OCI-LY3 (cell line): ENCODE measurements at regions not wholly inside any gene's neighbourhood (a gene's known extent, or its start where the extent isn't known, plus 50 kb on each side); places are given as distances from the start of the nearest gene placed in this dataset.

Experiments
- H2AFZ ChIP-seq: fragments of 200-600, 300-600 bp; shearing (Covaris generic); 2 replicates; pipeline ENCODE4 v1.6.0; 2014; ENCODE audit warnings: antibody characterized with exemption, low read depth, low read length
- H3K27ac ChIP-seq: fragments of 200-600, 300-600 bp; sonication (generic); 2 replicates; pipeline ENCODE4 v1.5.1; 2014; ENCODE audit warnings: mild to moderate bottlenecking, low read length, moderate library complexity, mixed read lengths
- H3K27me3 ChIP-seq: fragments of 200-600, 300-600 bp; sonication (generic); 2 replicates; pipeline ENCODE4 v1.6.1; 2014; ENCODE audit warnings: low read depth, low read length, mixed read lengths
- H3K36me3 ChIP-seq: fragments of 200-600, 300-600 bp; sonication (generic); replicated peaks from 2 replicates; pipeline ENCODE3; 2014; ENCODE audit warnings: low read depth, low read length, mixed read lengths
- H3K4me1 ChIP-seq: fragments of 300-600, 200-600 bp; sonication (generic); 2 replicates; pipeline ENCODE4 v1.6.1; 2014; ENCODE audit warnings: low read length, mixed read lengths
- H3K4me2 ChIP-seq: fragments of 200-600, 300-600 bp; sonication (generic); 2 replicates; pipeline ENCODE4 v1.6.1; 2014; ENCODE audit warnings: low read length, mixed read lengths
- H3K4me3 ChIP-seq: fragments of 300-600, 200-600 bp; sonication (generic); 2 replicates; pipeline ENCODE4 v1.5.1; 2014; ENCODE audit warnings: antibody characterized with exemption, mild to moderate bottlenecking, low read length, moderate library complexity
- H3K79me2 ChIP-seq: fragments of 300-600, 200-600 bp; shearing (Covaris generic); 2 replicates; pipeline ENCODE4 v1.6.1; 2014; ENCODE audit warnings: mild to moderate bottlenecking, low read length, mixed read lengths
- H3K9ac ChIP-seq: fragments of 300-600, 200-600 bp; shearing (Covaris generic); 2 replicates; pipeline ENCODE4 v1.6.0; 2014; ENCODE audit warnings: mild to moderate bottlenecking, low read length, moderate library complexity
- H3K9me3 ChIP-seq: fragments of 200-600, 300-600 bp; shearing (Covaris generic); 2 replicates; pipeline ENCODE4 v1.6.1; 2014; ENCODE audit warnings: low read length, mixed read lengths; ENCODE audit not compliant: insufficient read depth
- H4K20me1 ChIP-seq: fragments of 200-600, 300-600 bp; sonication (generic); 2 replicates; pipeline ENCODE4 v1.6.1; 2016; ENCODE audit warnings: low read length, mixed read lengths; ENCODE audit not compliant: insufficient read depth
- CTCF ChIP-seq: fragments of 200-600, 300-600 bp; sonication (generic); IDR thresholded peaks from 2 replicates; pipeline ENCODE4 v1.5.1; 2014; ENCODE audit warnings: antibody characterized with exemption, low read length, low read depth
- EZH2phosphoT487 ChIP-seq: fragments of 200-600 bp; shearing (Covaris generic); IDR thresholded peaks from 2 replicates; pipeline ENCODE4 v1.6.1; 2018; ENCODE audit warnings: antibody characterized with exemption, mixed run types, low read depth

GRCh38 chr6:121823437-121823851, 388.0 kb downstream of the GJA1 start:
- H3K36me3 ChIP-seq: no peaks in the 10 kb centered on the region
- H3K79me2 ChIP-seq: no peaks in the 10 kb centered on the region
- no peak overlapping the region for H3K9ac ChIP-seq
- H3K27ac ChIP-seq: no peak overlapping the region
- no peak overlapping the region for H3K4me2 ChIP-seq
- TF ChIP-seq EZH2phosphoT487 (no peak), CTCF (no peak)
- no peak overlapping the region for H2AFZ ChIP-seq
- no peaks in the 10 kb centered on the region for H4K20me1 ChIP-seq
- no peaks in the 10 kb centered on the region for H3K27me3 ChIP-seq
- H3K9me3 ChIP-seq: no peaks in the 10 kb centered on the region
- no peaks in the 10 kb centered on the region for H3K4me1 ChIP-seq
- H3K4me3 ChIP-seq: no peak overlapping the region

GRCh38 chr6:121826156-121826810, 390.8 kb downstream of the GJA1 start:
- Histone ChIP-seq H3K27ac (no peak overlapping the region), H3K4me1 (no peaks in the 10 kb centered on the region), H3K36me3 (no peaks in the 10 kb centered on the region), H4K20me1 (no peaks in the 10 kb centered on the region), H3K4me2 (no peak overlapping the region), H3K9ac (no peak overlapping the region), H3K9me3 (no peaks in the 10 kb centered on the region), H3K79me2 (no peaks in the 10 kb centered on the region), H2AFZ (no peak overlapping the region), H3K27me3 (no peaks in the 10 kb centered on the region), H3K4me3 (no peak overlapping the region)
- TF ChIP-seq EZH2phosphoT487 (no peak), CTCF (no peak)

- no peak overlapping the region for H3K4me2 ChIP-seq
- H2AFZ ChIP-seq: no peak overlapping the region
- H3K4me3 ChIP-seq: no peak overlapping the region
- no peaks in the 10 kb centered on the region for H3K4me1 ChIP-seq
- no peaks in the 10 kb centered on the region for H3K36me3 ChIP-seq
- no peaks in the 10 kb centered on the region for H3K79me2 ChIP-seq
- TF ChIP-seq CTCF: no peak
- TF ChIP-seq EZH2phosphoT487: no peak
- H3K9me3 ChIP-seq: no peaks in the 10 kb centered on the region
- no peaks in the 10 kb centered on the region for H3K27me3 ChIP-seq
- H3K27ac ChIP-seq: no peak overlapping the region
- no peak overlapping the region for H3K9ac ChIP-seq
- no peaks in the 10 kb centered on the region for H4K20me1 ChIP-seq
These were observed 392.9 kb downstream of the GJA1 start for GRCh38 chr6:121828146-121828886.

- H3K4me3 ChIP-seq: no peak overlapping the region
- no peaks in the 10 kb centered on the region for H3K27me3 ChIP-seq
- no peak overlapping the region for H3K9ac ChIP-seq
- TF ChIP-seq EZH2phosphoT487: no peak
- no peak for TF ChIP-seq CTCF
- no peak overlapping the region for H2AFZ ChIP-seq
- no peak overlapping the region for H3K4me2 ChIP-seq
- H4K20me1 ChIP-seq: no peaks in the 10 kb centered on the region
- H3K27ac ChIP-seq: no peak overlapping the region
- H3K4me1 ChIP-seq: no peaks in the 10 kb centered on the region
- no peaks in the 10 kb centered on the region for H3K9me3 ChIP-seq
- no peaks in the 10 kb centered on the region for H3K79me2 ChIP-seq
- no peaks in the 10 kb centered on the region for H3K36me3 ChIP-seq
These were observed 395.3 kb downstream of the GJA1 start for GRCh38 chr6:121830736-121831135.
